HepG2 (cell line): ENCODE measurements at regions not wholly inside any gene's neighbourhood (a gene's known extent, or its start where the extent isn't known, plus 50 kb on each side); places are given as distances from the start of the nearest gene placed in this dataset.

ENCODE experiments used
- ATAC-seq: fragments of 200-7000 bp; cut with Tn5 transposase; 3 replicates; pipeline ENCODE4 v1.9.1; 2020; ENCODE audit warnings: mild to moderate bottlenecking, moderate library complexity
- BruUV-seq: library from RNA; stranded (reverse); fragments of 400-500 nt; replicated peaks from 2 replicates; lab custom pipeline; 2021; lab: Mats Ljungman, UMichigan
- CTCF ChIA-PET: fragments of 300-600 bp; formaldehyde crosslinking; extraction: SDS; loops from one replicate; lab custom pipeline; 2021; ENCODE audit warnings: low total read pairs, inconsistent platforms, low intra/inter-chr PET ratio; lab: Yijun Ruan, JAX
- POLR2A ChIA-PET: fragments of 350-600 bp; sonication (Branson Sonifier 250); formaldehyde crosslinking; loops from one replicate; lab custom pipeline; 2020; ENCODE audit warnings: antibody characterized with exemption, inconsistent platforms; lab: Yijun Ruan, JAX
- DNase-seq: peaks from one replicate; pipeline ENCODE4 v3.0.0-alpha.2; 2015; ENCODE audit warnings: low spot score
- FAIRE-seq: peaks from 3 replicates; lab custom pipeline; 2011; peaks lifted over from hg19 to GRCh38; lab: Jason Lieb, UNC
- H2AFZ ChIP-seq: one replicate; pipeline ENCODE4 v1.6.1; 2011; ENCODE audit warnings: low read length, inconsistent platforms
- H3K27ac ChIP-seq: fragments of 300-600 bp; 3 replicates; pipeline ENCODE4 v1.8.0; 2011; ENCODE audit warnings: mixed run types, mild to moderate bottlenecking, mixed read lengths, low read length, inconsistent platforms; ENCODE audit not compliant: insufficient read depth; ENCODE audit errors: extremely low read length
- H3K27me3 ChIP-seq, 2 experiments: fragments of 200-600 bp in 1 of 2; 2 replicates in 1 of 2; 3 replicates in 1 of 2; pipeline versions ENCODE4 v1.6.0 to v1.8.0; 2011; ENCODE audit warnings: low read length in 2 of 2, mild to moderate bottlenecking in 2 of 2, moderate library complexity in 2 of 2, inconsistent platforms in 1 of 2; ENCODE audit not compliant: insufficient read depth in 2 of 2, control insufficient read depth in 1 of 2
- H3K36me3 ChIP-seq, 2 experiments: fragments of 200-600 bp in 1 of 2; replicated peaks in 1 of 2; 2 replicates in 1 of 2; 3 replicates in 1 of 2; pipeline versions ENCODE4 v1.5.1 to v1.8.0; 2011; ENCODE audit warnings: low read length in 2 of 2, inconsistent platforms in 1 of 2; ENCODE audit not compliant: insufficient read depth in 2 of 2, control insufficient read depth in 1 of 2
- H3K4me1 ChIP-seq: 2 replicates; pipeline ENCODE4 v1.5.1; 2012; ENCODE audit warnings: low read length, inconsistent platforms; ENCODE audit not compliant: insufficient read depth
- H3K4me2 ChIP-seq: 2 replicates; pipeline ENCODE4 v1.6.0; 2011; ENCODE audit warnings: low read depth, low read length, inconsistent platforms
- H3K4me3 ChIP-seq, 3 experiments: fragments of 200-600 bp in 1 of 3; sonication (generic), shearing (Covaris generic) in 1 of 3; replicated peaks in 1 of 3; 2 replicates each; pipeline ENCODE4 v1.5.1; 2011 to 2016; ENCODE audit warnings: low read length in 3 of 3, inconsistent platforms in 2 of 3, low read depth in 2 of 3, mild to moderate bottlenecking in 2 of 3, control low read depth in 1 of 3, mixed read lengths in 1 of 3; ENCODE audit not compliant: insufficient read depth in 1 of 3
- H3K79me2 ChIP-seq: one replicate; pipeline ENCODE4 v1.6.1; 2011; ENCODE audit warnings: low read length, inconsistent platforms; ENCODE audit not compliant: insufficient read depth
- H3K9ac ChIP-seq: 2 replicates; pipeline ENCODE4 v1.6.0; 2011; ENCODE audit warnings: mild to moderate bottlenecking, low read depth, low read length, inconsistent platforms; ENCODE audit not compliant: insufficient read depth
- H3K9me3 ChIP-seq: 2 replicates; pipeline ENCODE4 v1.5.1; 2012; ENCODE audit warnings: mild to moderate bottlenecking, low read length
- H4K20me1 ChIP-seq: 2 replicates; pipeline ENCODE4 v1.6.0; 2011; ENCODE audit warnings: inconsistent platforms, mild to moderate bottlenecking, low read length, moderate library complexity; ENCODE audit not compliant: insufficient read depth
- BORCS8-MEF2B ChIP-seq: sonication (generic); formaldehyde crosslinking; IDR thresholded peaks from 2 replicates; pipeline ENCODE4 v1.8.0; 2022; ENCODE audit warnings: mild to moderate bottlenecking, missing genetic modification reagents
- DZIP1 ChIP-seq: sonication (generic); formaldehyde crosslinking; IDR thresholded peaks from 2 replicates; pipeline ENCODE4 v1.5.0; 2020; ENCODE audit warnings: mild to moderate bottlenecking, missing genetic modification reagents
- KDM1A ChIP-seq: IDR thresholded peaks from 2 replicates; pipeline ENCODE4 v1.6.1; 2016; ENCODE audit warnings: missing compliant biosample characterization
- MIER3 ChIP-seq: IDR thresholded peaks from 2 replicates; pipeline ENCODE4 v1.6.1; 2016; ENCODE audit warnings: missing compliant biosample characterization, borderline replicate concordance
- MXI1 ChIP-seq: IDR thresholded peaks from 3 replicates; pipeline ENCODE4 v1.6.1; 2012; ENCODE audit warnings: low read depth, low read length, inconsistent platforms, borderline replicate concordance
- NR2F1 ChIP-seq, 2 experiments: fragments of 450-650 bp in 1 of 2; formaldehyde crosslinking in 1 of 2; IDR thresholded peaks; 2 replicates each; pipeline versions ENCODE4 v1.5.0 to v1.6.1; 2016 to 2020; ENCODE audit warnings: mild to moderate bottlenecking in 1 of 2, missing compliant biosample characterization in 1 of 2, missing genetic modification reagents in 1 of 2, moderate library complexity in 1 of 2
- RBM22 ChIP-seq: fragments of 200-400 bp; formaldehyde crosslinking; optimal IDR thresholded peaks from 2 replicates; pipeline ENCODE3; 2017; ENCODE audit warnings: mild to moderate bottlenecking, low read length, moderate library complexity
- TIGD3 ChIP-seq: sonication (generic); formaldehyde crosslinking; IDR thresholded peaks from 2 replicates; pipeline ENCODE4 v1.5.1; 2020; ENCODE audit warnings: mild to moderate bottlenecking, missing genetic modification reagents, borderline replicate concordance
- ZNF776 ChIP-seq: sonication (generic); formaldehyde crosslinking; IDR thresholded peaks from 2 replicates; pipeline ENCODE4 v1.4.0; 2020; ENCODE audit warnings: mild to moderate bottlenecking, missing genetic modification reagents
- WGBS: methylation state at CpG from one replicate; pipeline ENCODE4 v1.1.6; 2017; ENCODE audit warnings: low lambda C conversion rate; 5-methylcytosine and 5-hydroxymethylcytosine counted together
- in situ Hi-C: cut with HindIII; loops from 2 replicates; pipeline ENCODE4 v1.10.0; 2017; ENCODE audit warnings: low pct_unique_long_range_greater_than_20kb; ENCODE audit not compliant: extremely low pct_ligation_motif_present
- intact Hi-C: fragments of 100-400 bp; cut with micrococcal nuclease; formaldehyde crosslinking; loops from one replicate; pipeline ENCODE4 v1.10.0; 2022; ENCODE audit not compliant: unreplicated experiment

GRCh38 chr10:108574233-108574632 lies 1349.1 kb downstream of the XPNPEP1 start:
- 28% methylated on average over 1 of the region's 1 CpG for WGBS
- no peak overlapping the region for H3K9ac ChIP-seq
- H3K4me2 ChIP-seq, result no peak overlapping the region
- in situ Hi-C loops, result no loop called here
- no peaks in the 10 kb centered on the region for H4K20me1 ChIP-seq
- peaks cover 23% of the 10 kb centered on the region for H3K9me3 ChIP-seq
- ChIA-PET CTCF (no interaction called here), POLR2A (no interaction called here)
- no peaks in the 10 kb centered on the region for H3K4me1 ChIP-seq
- BruUV-seq, result no TSS peak
- no peaks in the 10 kb centered on the region; a peak in 1 of 5 replicates for H3K27me3 ChIP-seq
- no peak for DNase-seq
- no peak for FAIRE-seq
- no peak overlapping the region for H3K4me3 ChIP-seq
- intact Hi-C loops, result no loop called here
- H3K36me3 ChIP-seq, result no peaks in the 10 kb centered on the region
- no peaks in the 10 kb centered on the region for H3K79me2 ChIP-seq
- no peak overlapping the region for H2AFZ ChIP-seq
- no peak overlapping the region for H3K27ac ChIP-seq
- no peak for TF ChIP-seq MXI1
- TF ChIP-seq RBM22, result no peak
- no peak for ATAC-seq

GRCh38 chr10:108568824-108569223 lies 1354.5 kb downstream of the XPNPEP1 start:
- CTCF ChIA-PET, result no interaction called here
- H4K20me1 ChIP-seq, result no peaks in the 10 kb centered on the region
- no peak overlapping the region for H3K27ac ChIP-seq
- no peaks in the 10 kb centered on the region for H3K36me3 ChIP-seq
- DNase-seq, result no peak
- no peak for FAIRE-seq
- no peak overlapping the region for H3K9ac ChIP-seq
- ATAC-seq, result no peak
- TF ChIP-seq NR2F1 (CRISPR knock-in tag; IDR thresholded peaks at IDR 0.05) (no peak), BORCS8-MEF2B (CRISPR knock-in tag) (no peak), ZNF776 (no peak), TIGD3 (no peak), KDM1A (CRISPR knock-in tag) (no peak), DZIP1 (no peak), MIER3 (CRISPR knock-in tag) (no peak)
- in situ Hi-C loops (no loop called here), intact Hi-C loops (no loop called here)
- no peak overlapping the region for H3K4me3 ChIP-seq
- H3K4me2 ChIP-seq, result no peak overlapping the region
- no TSS peak for BruUV-seq
- no peaks in the 10 kb centered on the region for H3K4me1 ChIP-seq
- 75% methylated on average over 2 of the region's 2 CpGs for WGBS
- no peak overlapping the region for H2AFZ ChIP-seq
- H3K27me3 ChIP-seq, result no peaks in the 10 kb centered on the region; a peak in 1 of 5 replicates
- POLR2A ChIA-PET, result no interaction called here
- H3K9me3 ChIP-seq, result peaks cover 12% of the 10 kb centered on the region
- no peaks in the 10 kb centered on the region for H3K79me2 ChIP-seq
